HepG2 (cell line): ENCODE measurements at regions not wholly inside any gene's neighbourhood (a gene's known extent, or its start where the extent isn't known, plus 50 kb on each side); places are given as distances from the start of the nearest gene placed in this dataset.

Experiments
- ATAC-seq: fragments of 200-7000 bp; cut with Tn5 transposase; 3 replicates; pipeline ENCODE4 v1.9.1; 2020; ENCODE audit warnings: mild to moderate bottlenecking, moderate library complexity
- BruUV-seq: library from RNA; stranded (reverse); fragments of 400-500 nt; replicated peaks from 2 replicates; lab custom pipeline; 2021; lab: Mats Ljungman, UMichigan
- CTCF ChIA-PET: fragments of 300-600 bp; formaldehyde crosslinking; extraction: SDS; loops from one replicate; lab custom pipeline; 2021; ENCODE audit warnings: low total read pairs, inconsistent platforms, low intra/inter-chr PET ratio; lab: Yijun Ruan, JAX
- POLR2A ChIA-PET: fragments of 350-600 bp; sonication (Branson Sonifier 250); formaldehyde crosslinking; loops from one replicate; lab custom pipeline; 2020; ENCODE audit warnings: antibody characterized with exemption, inconsistent platforms; lab: Yijun Ruan, JAX
- DNase-seq: peaks from one replicate; pipeline ENCODE4 v3.0.0-alpha.2; 2015; ENCODE audit warnings: low spot score
- FAIRE-seq: peaks from 3 replicates; lab custom pipeline; 2011; peaks lifted over from hg19 to GRCh38; lab: Jason Lieb, UNC
- H2AFZ ChIP-seq: one replicate; pipeline ENCODE4 v1.6.1; 2011; ENCODE audit warnings: low read length, inconsistent platforms
- H3K27ac ChIP-seq: fragments of 300-600 bp; 3 replicates; pipeline ENCODE4 v1.8.0; 2011; ENCODE audit warnings: mixed run types, mild to moderate bottlenecking, mixed read lengths, low read length, inconsistent platforms; ENCODE audit not compliant: insufficient read depth; ENCODE audit errors: extremely low read length
- H3K27me3 ChIP-seq, 2 experiments: fragments of 200-600 bp in 1 of 2; 2 replicates in 1 of 2; 3 replicates in 1 of 2; pipeline versions ENCODE4 v1.6.0 to v1.8.0; 2011; ENCODE audit warnings: low read length in 2 of 2, mild to moderate bottlenecking in 2 of 2, moderate library complexity in 2 of 2, inconsistent platforms in 1 of 2; ENCODE audit not compliant: insufficient read depth in 2 of 2, control insufficient read depth in 1 of 2
- H3K36me3 ChIP-seq, 2 experiments: fragments of 200-600 bp in 1 of 2; replicated peaks in 1 of 2; 2 replicates in 1 of 2; 3 replicates in 1 of 2; pipeline versions ENCODE4 v1.5.1 to v1.8.0; 2011; ENCODE audit warnings: low read length in 2 of 2, inconsistent platforms in 1 of 2; ENCODE audit not compliant: insufficient read depth in 2 of 2, control insufficient read depth in 1 of 2
- H3K4me1 ChIP-seq: 2 replicates; pipeline ENCODE4 v1.5.1; 2012; ENCODE audit warnings: low read length, inconsistent platforms; ENCODE audit not compliant: insufficient read depth
- H3K4me2 ChIP-seq: 2 replicates; pipeline ENCODE4 v1.6.0; 2011; ENCODE audit warnings: low read depth, low read length, inconsistent platforms
- H3K4me3 ChIP-seq, 3 experiments: fragments of 200-600 bp in 1 of 3; sonication (generic), shearing (Covaris generic) in 1 of 3; replicated peaks in 1 of 3; 2 replicates each; pipeline ENCODE4 v1.5.1; 2011 to 2016; ENCODE audit warnings: low read length in 3 of 3, inconsistent platforms in 2 of 3, low read depth in 2 of 3, mild to moderate bottlenecking in 2 of 3, control low read depth in 1 of 3, mixed read lengths in 1 of 3; ENCODE audit not compliant: insufficient read depth in 1 of 3
- H3K79me2 ChIP-seq: one replicate; pipeline ENCODE4 v1.6.1; 2011; ENCODE audit warnings: low read length, inconsistent platforms; ENCODE audit not compliant: insufficient read depth
- H3K9ac ChIP-seq: 2 replicates; pipeline ENCODE4 v1.6.0; 2011; ENCODE audit warnings: mild to moderate bottlenecking, low read depth, low read length, inconsistent platforms; ENCODE audit not compliant: insufficient read depth
- H3K9me3 ChIP-seq: 2 replicates; pipeline ENCODE4 v1.5.1; 2012; ENCODE audit warnings: mild to moderate bottlenecking, low read length
- H4K20me1 ChIP-seq: 2 replicates; pipeline ENCODE4 v1.6.0; 2011; ENCODE audit warnings: inconsistent platforms, mild to moderate bottlenecking, low read length, moderate library complexity; ENCODE audit not compliant: insufficient read depth
- AHR ChIP-seq: IDR thresholded peaks from 2 replicates; pipeline ENCODE4 v1.6.1; 2018; ENCODE audit warnings: missing genetic modification reagents, missing compliant biosample characterization
- ESRRA ChIP-seq: sonication (generic); formaldehyde crosslinking; IDR thresholded peaks from 2 replicates; pipeline ENCODE4 v1.5.1; 2020; ENCODE audit warnings: mild to moderate bottlenecking, low read depth, missing genetic modification reagents
- GTF2F1 ChIP-seq: fragments of 150-350 bp; IDR thresholded peaks from 2 replicates; pipeline ENCODE4 v1.6.1; 2014; ENCODE audit warnings: low read length
- HINFP ChIP-seq: sonication (generic); formaldehyde crosslinking; IDR thresholded peaks from 2 replicates; pipeline ENCODE4 v1.4.0; 2020; ENCODE audit warnings: low read depth, mild to moderate bottlenecking, missing genetic modification reagents
- MEF2D ChIP-seq: sonication (generic); formaldehyde crosslinking; IDR thresholded peaks from 2 replicates; pipeline ENCODE4 v1.5.1; 2020; ENCODE audit warnings: mild to moderate bottlenecking, missing genetic modification reagents
- MNT ChIP-seq: fragments of 450-650 bp; IDR thresholded peaks from 2 replicates; pipeline ENCODE4 v1.6.1; 2016
- MTF1 ChIP-seq: sonication (generic); formaldehyde crosslinking; IDR thresholded peaks from 2 replicates; pipeline ENCODE4 v1.5.0; 2020; ENCODE audit warnings: missing genetic modification reagents
- TBL1XR1 ChIP-seq: fragments of 150-350 bp; IDR thresholded peaks from 2 replicates; pipeline ENCODE4 v1.6.1; 2014; ENCODE audit warnings: borderline replicate concordance, low read length; ENCODE audit not compliant: partially characterized antibody
- ZNF589 ChIP-seq: sonication (generic); formaldehyde crosslinking; conservative IDR thresholded peaks from 2 replicates; pipeline ENCODE4 v1.8.0; 2022; ENCODE audit warnings: mild to moderate bottlenecking, moderate library complexity, missing genetic modification reagents
- ZNF691 ChIP-seq: sonication (generic); formaldehyde crosslinking; IDR thresholded peaks from 2 replicates; pipeline ENCODE4 v1.4.0; 2020; ENCODE audit warnings: missing genetic modification reagents, low read depth, mild to moderate bottlenecking, borderline replicate concordance
- ZNF746 ChIP-seq: sonication (generic); formaldehyde crosslinking; IDR thresholded peaks from 2 replicates; pipeline ENCODE4 v1.8.0; 2022; ENCODE audit warnings: mild to moderate bottlenecking, missing genetic modification reagents
- WGBS: methylation state at CpG from one replicate; pipeline ENCODE4 v1.1.6; 2017; ENCODE audit warnings: low lambda C conversion rate; 5-methylcytosine and 5-hydroxymethylcytosine counted together
- in situ Hi-C: cut with HindIII; loops from 2 replicates; pipeline ENCODE4 v1.10.0; 2017; ENCODE audit warnings: low pct_unique_long_range_greater_than_20kb; ENCODE audit not compliant: extremely low pct_ligation_motif_present
- intact Hi-C: fragments of 100-400 bp; cut with micrococcal nuclease; formaldehyde crosslinking; loops from one replicate; pipeline ENCODE4 v1.10.0; 2022; ENCODE audit not compliant: unreplicated experiment
- TF ChIP-seq, protein P1 (sequence below): sonication (generic); formaldehyde crosslinking; IDR thresholded peaks from 2 replicates; pipeline ENCODE4 v1.8.1; 2023; ENCODE audit warnings: missing genetic modification reagents, inconsistent platforms, borderline replicate concordance

DNA sequence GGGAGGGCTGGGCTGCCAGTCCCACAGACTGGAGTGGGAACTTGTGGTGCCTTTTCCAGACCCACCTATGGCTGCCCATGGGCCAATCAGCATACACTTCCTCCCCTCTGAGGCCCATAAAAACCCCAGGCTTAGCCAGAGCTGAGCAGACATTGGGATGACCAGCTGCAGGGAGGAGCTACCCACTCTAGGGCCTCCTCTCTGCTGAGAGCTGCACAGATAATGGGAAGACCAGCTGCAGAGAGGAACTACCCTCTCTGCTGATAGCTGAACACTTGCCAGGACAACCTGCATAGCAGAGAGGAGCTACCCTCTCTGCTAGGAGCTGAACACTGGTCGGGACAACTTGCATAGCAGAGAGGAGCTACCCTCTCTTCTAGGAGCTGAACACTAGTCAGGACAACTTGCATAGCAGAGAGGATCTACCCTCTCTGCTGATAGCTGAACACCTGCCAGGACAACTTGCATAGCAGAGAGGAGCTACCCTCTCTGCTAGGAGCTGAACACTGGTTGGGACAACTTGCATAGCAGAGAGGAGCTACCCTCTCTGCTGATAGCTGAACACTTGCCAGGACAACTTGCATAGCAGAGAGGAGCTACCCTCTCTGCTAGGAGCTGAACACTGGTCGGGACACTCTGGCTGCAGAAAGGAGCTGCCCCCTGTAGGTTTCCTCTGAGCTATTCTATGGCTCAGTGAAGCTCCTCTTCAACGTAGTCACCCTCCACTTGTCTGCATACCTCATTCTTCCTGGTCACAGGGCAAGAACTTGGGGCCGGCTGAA is 88.3 kb upstream of the CACUL1 start (continued):
- TF ChIP-seq MEF2D (CRISPR knock-in tag): no peak
- no peak for TF ChIP-seq HINFP (CRISPR knock-in tag)
- TF ChIP-seq MTF1 (CRISPR knock-in tag): no peak
- TF ChIP-seq GTF2F1: no peak
- no peak for TF ChIP-seq ZNF589 (CRISPR knock-in tag)

- ChIA-PET CTCF (no interaction called here), POLR2A (no interaction called here)
- 62% methylated on average over 3 of the region's 7 CpGs for WGBS
- TF ChIP-seq ZNF691 (CRISPR knock-in tag) (no peak), ESRRA (CRISPR knock-in tag) (no peak), TBL1XR1 (no peak), HINFP (CRISPR knock-in tag) (no peak), ZNF746 (CRISPR knock-in tag) (no peak), MNT (no peak), AHR (no peak)
- TF ChIP-seq, protein P1, sequence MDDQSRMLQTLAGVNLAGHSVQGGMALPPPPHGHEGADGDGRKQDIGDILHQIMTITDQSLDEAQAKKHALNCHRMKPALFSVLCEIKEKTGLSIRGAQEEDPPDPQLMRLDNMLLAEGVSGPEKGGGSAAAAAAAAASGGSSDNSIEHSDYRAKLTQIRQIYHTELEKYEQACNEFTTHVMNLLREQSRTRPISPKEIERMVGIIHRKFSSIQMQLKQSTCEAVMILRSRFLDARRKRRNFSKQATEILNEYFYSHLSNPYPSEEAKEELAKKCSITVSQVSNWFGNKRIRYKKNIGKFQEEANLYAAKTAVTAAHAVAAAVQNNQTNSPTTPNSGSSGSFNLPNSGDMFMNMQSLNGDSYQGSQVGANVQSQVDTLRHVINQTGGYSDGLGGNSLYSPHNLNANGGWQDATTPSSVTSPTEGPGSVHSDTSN (CRISPR knock-in tag): no peak
These were observed 89.0 kb upstream of the CACUL1 start for GRCh38 chr10:118843647-118844265.

More at GRCh38 chr10:118843647-118844265, 89.0 kb upstream of the CACUL1 start:
- Histone ChIP-seq H3K36me3 (no peaks in the 10 kb centered on the region), H4K20me1 (no peaks in the 10 kb centered on the region), H3K4me3 (no peak overlapping the region), H3K27ac (no peak overlapping the region), H3K79me2 (no peaks in the 10 kb centered on the region), H3K4me2 (no peak overlapping the region), H2AFZ (no peak overlapping the region), H3K9ac (no peak overlapping the region), H3K27me3 (peaks cover 4 to 10% of the 10 kb centered on the region in 2 experiments; a peak in 2 of 5 replicates), H3K9me3 (no peaks in the 10 kb centered on the region), H3K4me1 (no peaks in the 10 kb centered on the region)
- no TSS peak for BruUV-seq
- in situ Hi-C loops (no loop called here), intact Hi-C loops (no loop called here)
- ATAC-seq: no peak
- DNase-seq: no peak
- FAIRE-seq: no peak
